Central memory CD8-positive, alpha-beta T cell (primary cell): ENCODE measurements at regions not wholly inside any gene's neighbourhood (a gene's known extent, or its start where the extent isn't known, plus 50 kb on each side); places are given as distances from the start of the nearest gene placed in this dataset.

Source experiments
- ATAC-seq: fragments of 150-1000 bp; cut with Tn5 transposase; replicated peaks from 2 replicates; pipeline ENCODE4 v1.10.0; 2022; ENCODE audit warnings: mild to moderate bottlenecking, moderate FRiP score, moderate number of reproducible peaks; ENCODE audit not compliant: poor library complexity, severe bottlenecking; ENCODE audit errors: extremely low read depth
- DNase-seq, 2 donors: peaks; one replicate each; pipeline ENCODE4 v3.0.0; 2021; ENCODE audit warnings: low spot score in 2 of 2
- H3K27ac Mint-ChIP-seq: one replicate; pipeline ENCODE4 v1.8.0; 2022; ENCODE audit warnings: low read depth, mild to moderate bottlenecking, moderate library complexity, mixed read lengths
- H3K27me3 Mint-ChIP-seq: one replicate; pipeline ENCODE4 v1.8.0; 2022; ENCODE audit warnings: mixed read lengths
- H3K36me3 Mint-ChIP-seq: one replicate; pipeline ENCODE4 v1.8.0; 2022; ENCODE audit warnings: mild to moderate bottlenecking, moderate library complexity, mixed read lengths; ENCODE audit not compliant: insufficient read depth
- H3K4me1 Mint-ChIP-seq: one replicate; pipeline ENCODE4 v1.8.0; 2022; ENCODE audit warnings: mixed read lengths
- H3K4me3 Mint-ChIP-seq: one replicate; pipeline ENCODE4 v1.8.0; 2022; ENCODE audit warnings: mild to moderate bottlenecking, moderate library complexity, mixed read lengths
- H3K9me3 Mint-ChIP-seq: one replicate; pipeline ENCODE4 v1.8.0; 2022; ENCODE audit warnings: mixed read lengths

DNA sequence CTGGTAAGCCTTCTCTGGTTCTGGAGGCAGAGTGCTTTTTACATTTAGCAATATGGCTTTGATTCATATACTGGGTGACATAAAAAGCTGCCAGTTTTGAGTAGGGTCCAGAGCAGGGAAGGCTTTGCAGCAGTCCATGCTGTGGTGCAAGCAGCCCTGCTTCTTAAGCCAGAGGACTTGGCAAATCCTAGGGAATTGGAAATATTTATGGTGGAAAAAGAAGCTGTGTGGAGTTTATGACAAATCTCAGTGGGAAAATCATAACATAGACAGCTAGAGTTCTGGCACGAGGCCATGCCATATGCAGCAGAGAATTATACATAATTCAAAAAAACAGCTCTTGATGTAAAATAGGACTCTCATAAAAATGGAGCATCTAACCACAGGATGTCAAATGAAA, 536.4 kb downstream of the RASEF start:
- Mint-ChIP-seq H3K27ac (no peak overlapping the region), H3K27me3 (no peaks in the 10 kb centered on the region), H3K9me3 (peaks cover 22% of the 10 kb centered on the region), H3K4me1 (no peaks in the 10 kb centered on the region), H3K36me3 (no peaks in the 10 kb centered on the region), H3K4me3 (no peak overlapping the region)
- DNase-seq (no peak), ATAC-seq (no peak)

DNA sequence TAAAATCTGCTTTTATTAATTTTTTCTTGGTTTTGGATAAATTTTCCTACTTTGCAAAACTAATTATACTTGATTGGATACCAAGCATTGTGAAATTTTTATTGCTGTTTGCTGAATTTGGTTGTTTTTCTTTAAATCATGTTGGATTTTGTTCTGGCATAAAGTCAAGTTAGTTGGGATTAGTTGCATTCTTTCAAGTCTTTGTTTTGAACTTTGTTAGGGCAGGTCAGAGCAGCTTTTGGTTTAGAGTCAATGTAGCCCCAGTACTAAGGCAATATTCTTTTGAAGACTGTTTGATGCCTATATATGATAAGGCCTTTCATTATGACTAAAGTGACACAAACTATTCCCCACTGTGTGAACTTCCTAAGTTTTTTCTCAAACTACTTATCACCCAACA, 531.1 kb downstream of the RASEF start:
- no peaks in the 10 kb centered on the region for H3K4me1 Mint-ChIP-seq
- no peak for ATAC-seq
- DNase-seq: no peak
- H3K9me3 Mint-ChIP-seq: peaks cover 17% of the 10 kb centered on the region
- no peaks in the 10 kb centered on the region for H3K36me3 Mint-ChIP-seq
- H3K27me3 Mint-ChIP-seq: no peaks in the 10 kb centered on the region
- H3K27ac Mint-ChIP-seq: no peak overlapping the region
- H3K4me3 Mint-ChIP-seq: no peak overlapping the region

DNA sequence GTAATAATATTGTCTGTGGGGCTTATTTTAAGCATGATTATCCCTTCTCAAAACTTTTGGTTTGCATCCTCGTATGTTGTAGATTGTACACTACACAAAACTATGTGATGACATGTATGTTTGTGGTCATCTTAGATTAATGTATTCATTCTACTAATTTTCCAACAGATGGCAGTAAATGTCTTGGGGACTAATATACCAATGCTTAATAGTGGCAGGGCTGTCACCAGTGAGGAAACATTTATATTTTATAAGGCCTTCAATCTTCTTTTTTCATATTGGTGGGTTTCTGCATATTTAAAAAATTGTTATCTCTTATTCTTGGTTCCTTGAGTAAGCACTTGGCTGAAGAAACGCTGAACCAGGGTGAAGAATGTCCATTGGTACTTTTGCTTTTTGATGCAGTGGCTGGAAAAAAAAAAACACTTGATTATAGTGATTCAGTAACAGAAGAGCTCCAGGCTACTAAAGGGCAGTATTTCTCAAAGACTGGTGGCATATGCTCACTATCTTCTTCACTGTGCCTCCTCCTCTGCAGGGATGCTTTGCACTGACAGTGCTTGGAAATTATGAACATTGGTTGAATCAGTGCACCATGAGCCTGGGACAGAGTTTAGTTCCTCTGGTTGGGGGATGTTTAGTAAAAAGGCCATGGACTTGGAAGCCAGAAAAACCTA, 530.3 kb downstream of the RASEF start:
- no peaks in the 10 kb centered on the region for H3K27me3 Mint-ChIP-seq
- ATAC-seq: no peak
- H3K4me1 Mint-ChIP-seq: no peaks in the 10 kb centered on the region
- H3K4me3 Mint-ChIP-seq: no peak overlapping the region
- DNase-seq: no peak
- no peak overlapping the region for H3K27ac Mint-ChIP-seq
- H3K9me3 Mint-ChIP-seq: peaks cover 21% of the 10 kb centered on the region
- H3K36me3 Mint-ChIP-seq: no peaks in the 10 kb centered on the region

DNA sequence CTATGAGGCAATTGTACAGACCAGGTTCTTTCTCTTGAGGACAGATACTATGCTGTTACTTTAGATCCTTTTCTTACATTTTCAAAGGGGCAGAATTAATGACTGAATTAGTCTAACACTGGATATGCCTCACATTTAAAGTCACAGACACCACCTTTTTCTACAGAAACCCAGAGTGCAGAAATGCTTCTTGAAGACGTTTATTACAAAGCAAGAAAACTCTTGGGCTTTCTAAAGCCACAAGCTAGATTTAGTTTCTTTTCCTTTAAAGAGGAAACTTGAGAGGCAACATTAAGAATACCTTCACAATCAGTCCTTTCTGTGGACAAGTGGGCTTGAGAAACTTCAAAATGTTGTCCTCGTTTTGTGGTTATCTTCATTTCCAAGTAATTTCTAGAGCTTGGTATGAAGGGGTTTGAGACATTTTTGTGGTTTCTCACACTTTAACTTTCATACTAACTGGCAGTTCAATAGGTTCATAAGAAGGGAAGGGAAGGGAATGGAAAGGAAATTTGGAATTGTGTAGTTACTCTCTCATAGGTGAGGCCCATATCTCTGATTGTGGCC, 527.4 kb downstream of the RASEF start:
- Mint-ChIP-seq H3K36me3 (no peaks in the 10 kb centered on the region), H3K4me1 (no peaks in the 10 kb centered on the region), H3K27me3 (no peaks in the 10 kb centered on the region), H3K4me3 (no peak overlapping the region), H3K27ac (no peak overlapping the region), H3K9me3 (peaks cover 16% of the 10 kb centered on the region)
- DNase-seq (no peak), ATAC-seq (no peak)

DNA sequence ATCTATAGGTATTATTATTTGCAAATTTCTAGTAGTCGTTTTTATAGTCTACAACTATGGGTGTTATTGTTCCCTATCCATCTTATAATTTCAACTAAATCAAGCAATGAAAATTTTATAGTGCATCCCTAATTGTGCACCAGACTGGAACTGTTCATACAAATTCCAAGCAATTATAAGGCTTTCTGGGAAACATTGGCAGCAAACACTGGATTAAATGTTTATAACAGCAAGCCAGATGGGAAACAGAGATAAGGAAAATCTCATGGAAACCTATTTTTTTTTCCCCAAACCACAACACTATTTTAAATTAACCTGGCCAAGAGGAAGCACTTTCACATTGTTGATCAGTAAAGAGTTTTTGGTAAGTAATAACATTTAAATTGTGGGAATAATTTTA, 524.3 kb downstream of the RASEF start:
- H3K27ac Mint-ChIP-seq: no peak overlapping the region
- H3K9me3 Mint-ChIP-seq: peaks cover 10% of the 10 kb centered on the region
- no peaks in the 10 kb centered on the region for H3K36me3 Mint-ChIP-seq
- no peak for DNase-seq
- ATAC-seq: no peak
- H3K4me1 Mint-ChIP-seq: no peaks in the 10 kb centered on the region
- no peak overlapping the region for H3K4me3 Mint-ChIP-seq
- H3K27me3 Mint-ChIP-seq: no peaks in the 10 kb centered on the region

DNA sequence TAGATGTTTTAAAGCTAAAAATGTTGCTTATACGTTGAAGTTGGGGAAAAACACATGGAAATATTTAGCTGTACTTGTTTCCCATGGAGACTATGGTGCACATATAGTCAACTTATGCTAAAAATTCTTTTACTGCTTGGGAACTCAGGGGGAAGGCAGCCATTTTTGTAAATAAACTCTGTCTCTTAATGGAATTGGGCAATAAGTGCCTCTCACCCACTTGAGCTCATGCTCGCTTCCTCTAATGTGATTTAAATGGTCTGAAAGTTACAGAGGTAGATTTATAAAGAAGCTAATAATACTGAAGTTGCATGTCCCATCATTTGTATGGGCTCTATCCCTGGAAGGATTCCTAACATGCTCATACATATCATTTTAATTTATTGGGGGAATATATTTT, 523.8 kb downstream of the RASEF start:
- H3K4me1 Mint-ChIP-seq: no peaks in the 10 kb centered on the region
- no peak overlapping the region for H3K4me3 Mint-ChIP-seq
- H3K36me3 Mint-ChIP-seq: no peaks in the 10 kb centered on the region
- H3K9me3 Mint-ChIP-seq: peaks cover 7% of the 10 kb centered on the region
- DNase-seq: no peak
- no peak overlapping the region for H3K27ac Mint-ChIP-seq
- ATAC-seq: no peak
- H3K27me3 Mint-ChIP-seq: no peaks in the 10 kb centered on the region

DNA sequence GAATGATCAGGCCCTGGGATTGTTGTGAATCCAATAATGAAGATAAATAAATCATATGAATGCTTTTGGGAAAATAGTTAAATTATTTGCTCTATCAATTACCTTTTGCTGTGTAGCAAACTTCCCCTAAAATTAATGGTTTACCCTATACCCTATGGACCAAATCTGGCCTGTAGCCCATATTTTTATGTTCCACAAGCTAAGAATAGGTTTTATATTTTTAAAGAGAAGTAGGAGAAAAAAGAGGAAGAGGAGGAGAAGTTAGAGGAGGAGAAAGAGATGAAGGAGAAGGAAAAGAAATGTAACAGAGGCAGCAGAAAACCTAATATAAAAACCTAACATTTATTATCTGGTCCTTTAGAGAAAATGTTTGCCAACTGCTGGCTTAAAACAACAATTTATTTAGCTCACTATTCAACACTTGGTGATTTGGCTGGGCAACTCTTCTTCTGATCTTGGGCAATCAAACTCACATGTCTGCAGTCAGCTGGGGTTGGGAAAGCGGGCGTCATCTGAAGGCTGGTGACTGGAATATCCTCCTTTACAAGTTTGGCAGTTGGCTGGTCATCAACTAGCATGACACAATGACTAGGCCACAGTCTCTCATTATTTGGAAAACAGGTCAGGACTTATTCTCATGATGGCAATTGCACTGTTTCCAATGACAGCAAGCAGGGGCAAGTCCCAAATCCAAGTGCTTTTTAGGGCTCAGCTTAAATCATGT, 522.9 kb downstream of the RASEF start:
- Mint-ChIP-seq H3K4me1 (no peaks in the 10 kb centered on the region), H3K4me3 (no peak overlapping the region), H3K9me3 (peaks cover 10% of the 10 kb centered on the region), H3K27me3 (no peaks in the 10 kb centered on the region), H3K36me3 (no peaks in the 10 kb centered on the region), H3K27ac (no peak overlapping the region)
- no peak for DNase-seq
- ATAC-seq: no peak

DNA sequence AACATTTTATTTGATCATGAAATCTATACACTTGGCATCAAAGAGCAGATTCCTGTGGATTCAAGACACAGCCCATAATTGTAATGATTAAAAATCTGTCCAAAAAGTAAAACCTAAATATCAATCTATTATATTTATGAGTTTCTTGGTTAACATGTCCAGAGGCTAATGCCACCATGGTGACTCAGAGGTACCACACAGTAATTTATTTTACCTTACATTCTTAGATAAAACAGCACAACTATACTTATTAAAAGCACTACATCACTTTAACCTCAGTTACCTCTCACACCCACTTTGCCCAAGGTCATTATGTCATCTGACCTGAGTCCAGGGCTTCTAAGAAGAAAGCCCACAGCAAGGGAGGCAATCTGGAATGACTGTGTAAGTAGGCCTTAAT, 519.2 kb downstream of the RASEF start:
- no peak overlapping the region for H3K27ac Mint-ChIP-seq
- H3K36me3 Mint-ChIP-seq: no peaks in the 10 kb centered on the region
- H3K4me1 Mint-ChIP-seq: no peaks in the 10 kb centered on the region
- no peak overlapping the region for H3K4me3 Mint-ChIP-seq
- DNase-seq: no peak
- H3K27me3 Mint-ChIP-seq: no peaks in the 10 kb centered on the region
- ATAC-seq: no peak
- peaks cover 12% of the 10 kb centered on the region for H3K9me3 Mint-ChIP-seq

DNA sequence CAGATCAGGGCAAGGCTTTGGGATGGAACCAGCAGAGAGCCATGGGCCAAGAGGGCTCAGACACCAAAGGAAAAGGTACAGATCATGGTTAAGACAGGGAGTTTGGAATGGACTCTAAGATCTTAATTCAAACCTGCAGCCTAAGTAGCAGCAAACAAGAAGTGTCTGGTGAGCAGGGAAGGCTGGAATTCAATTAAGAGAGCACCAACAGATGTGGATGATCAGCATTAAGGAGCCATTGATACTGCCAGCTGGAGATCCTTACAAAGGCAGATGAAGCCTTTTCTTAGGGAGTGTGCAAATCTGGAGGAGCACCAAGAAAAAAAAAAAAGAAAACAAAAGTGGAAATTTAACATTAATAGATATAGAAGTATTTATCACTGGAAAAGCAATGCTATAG, 516.8 kb downstream of the RASEF start:
- peaks cover 12% of the 10 kb centered on the region for H3K9me3 Mint-ChIP-seq
- no peak for ATAC-seq
- no peak overlapping the region for H3K27ac Mint-ChIP-seq
- H3K36me3 Mint-ChIP-seq: no peaks in the 10 kb centered on the region
- no peak overlapping the region for H3K4me3 Mint-ChIP-seq
- no peaks in the 10 kb centered on the region for H3K27me3 Mint-ChIP-seq
- no peaks in the 10 kb centered on the region for H3K4me1 Mint-ChIP-seq
- no peak for DNase-seq

DNA sequence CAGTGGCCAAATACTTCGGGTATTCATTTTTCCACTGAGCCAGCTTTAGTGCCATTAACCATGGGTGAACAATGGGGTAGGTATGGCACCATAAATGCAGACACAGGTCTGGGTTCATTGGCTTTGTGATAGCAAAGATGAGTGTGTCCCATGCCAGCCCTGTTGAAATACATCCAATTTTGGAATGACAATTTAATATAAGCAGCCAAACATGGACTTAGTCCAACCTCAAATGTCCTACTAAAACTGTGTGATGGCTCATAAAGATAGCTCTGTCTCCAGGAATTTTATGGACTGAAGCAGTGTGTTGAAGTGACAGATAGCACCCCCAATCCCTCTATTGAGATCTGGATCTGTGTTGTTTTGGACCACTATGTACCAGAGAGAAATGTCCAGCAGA, 514.9 kb downstream of the RASEF start:
- Mint-ChIP-seq H3K36me3 (no peaks in the 10 kb centered on the region), H3K4me3 (no peak overlapping the region), H3K27ac (no peak overlapping the region), H3K27me3 (no peaks in the 10 kb centered on the region), H3K9me3 (peaks cover 12% of the 10 kb centered on the region), H3K4me1 (no peaks in the 10 kb centered on the region)
- no peak for ATAC-seq
- DNase-seq: no peak

DNA sequence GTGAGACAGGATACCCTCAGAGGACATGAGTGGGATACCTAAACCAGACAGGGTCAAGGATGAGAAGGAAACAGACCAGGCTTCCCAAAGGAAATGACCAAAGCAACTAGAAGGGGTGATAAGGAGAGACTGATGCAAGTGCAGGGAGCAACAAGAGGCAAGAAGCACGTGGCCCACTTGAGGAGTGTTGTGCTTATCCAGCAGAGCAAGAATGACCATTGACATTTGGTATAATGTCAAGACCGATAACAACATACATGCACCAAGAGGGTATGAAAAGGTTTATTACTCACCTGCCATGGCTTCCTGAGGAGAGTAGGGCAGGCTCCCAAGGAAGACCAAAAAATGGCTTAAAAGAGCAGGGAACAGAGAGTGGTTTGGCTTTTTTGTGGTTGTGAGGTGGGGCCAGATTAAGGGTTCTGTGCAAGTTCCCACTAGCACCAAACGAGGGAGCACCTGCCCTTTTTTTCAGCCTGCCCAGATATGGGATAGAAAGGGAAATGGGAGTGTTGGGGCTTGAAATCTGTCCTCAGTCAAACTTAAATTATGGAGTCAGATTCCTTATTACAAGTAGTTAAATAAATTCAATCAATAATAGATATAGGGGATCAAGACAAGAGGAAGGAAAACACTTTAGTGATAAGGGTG, 513.6 kb downstream of the RASEF start:
- H3K4me3 Mint-ChIP-seq: no peak overlapping the region
- H3K4me1 Mint-ChIP-seq: no peaks in the 10 kb centered on the region
- ATAC-seq (no peak), DNase-seq (no peak)
- no peaks in the 10 kb centered on the region for H3K36me3 Mint-ChIP-seq
- peaks cover 8% of the 10 kb centered on the region for H3K9me3 Mint-ChIP-seq
- H3K27ac Mint-ChIP-seq: no peak overlapping the region
- no peaks in the 10 kb centered on the region for H3K27me3 Mint-ChIP-seq

DNA sequence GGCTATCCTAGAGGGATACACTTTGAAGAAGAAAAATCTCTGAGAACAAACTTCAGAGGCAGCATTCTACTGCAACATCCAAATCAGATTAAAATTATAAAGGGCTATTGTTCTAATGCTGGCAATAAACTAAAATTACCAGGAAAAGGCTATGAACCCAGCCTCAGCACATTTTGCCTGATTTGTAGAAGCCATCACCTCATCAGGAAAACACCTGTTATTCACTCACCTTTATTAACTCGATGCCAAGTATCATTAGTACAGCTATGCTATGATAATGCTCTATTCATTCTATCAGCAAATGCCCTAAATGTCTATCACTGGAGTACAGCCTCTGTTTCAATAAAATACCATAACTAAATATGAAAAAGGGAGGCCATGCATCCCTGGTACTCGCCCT, 510.2 kb downstream of the RASEF start:
- DNase-seq: no peak
- Mint-ChIP-seq H3K27ac (no peak overlapping the region), H3K27me3 (no peaks in the 10 kb centered on the region), H3K36me3 (no peaks in the 10 kb centered on the region), H3K9me3 (peaks cover 4% of the 10 kb centered on the region), H3K4me1 (no peaks in the 10 kb centered on the region), H3K4me3 (no peak overlapping the region)
- no peak for ATAC-seq
